SK-N-SH (cell line): ENCODE measurements at regions not wholly inside any gene's neighbourhood (a gene's known extent, or its start where the extent isn't known, plus 50 kb on each side); places are given as distances from the start of the nearest gene placed in this dataset.

Experiments used
- CTCF ChIA-PET: fragments of 300-600, 350-600 bp; formaldehyde crosslinking; extraction: SDS; loops from one replicate; lab custom pipeline; 2021; lab: Yijun Ruan, JAX
- POLR2A ChIA-PET: fragments of 350-600 bp; sonication (Branson Sonifier 250); formaldehyde crosslinking; extraction: SDS; loops from one replicate; lab custom pipeline; 2020; ENCODE audit warnings: antibody characterized with exemption, inconsistent platforms; lab: Yijun Ruan, JAX
- DNase-seq: peaks from one replicate; pipeline ENCODE4 v3.0.0; 2012
- H2AFZ ChIP-seq: fragments of 200-600 bp; sonication (generic); 2 replicates; pipeline ENCODE4 v1.8.1; 2016; ENCODE audit warnings: antibody characterized with exemption, mild to moderate bottlenecking, low read depth
- H3F3A ChIP-seq: fragments of 200-600 bp; sonication (generic); replicated peaks from 2 replicates; pipeline ENCODE3; 2016; ENCODE audit warnings: antibody characterized with exemption, mild to moderate bottlenecking; ENCODE audit not compliant: insufficient read depth
- H3K27ac ChIP-seq, 2 experiments: fragments of 200-500 bp in 1 of 2; fragments of 200-600 bp in 1 of 2; sonication (Bioruptor generic) in 1 of 2; sonication (generic), shearing (Covaris generic) in 1 of 2; 2 replicates each; pipeline versions ENCODE4 v1.5.1 to v1.6.1; 2014 to 2016; ENCODE audit warnings: low read depth in 2 of 2, inconsistent platforms in 1 of 2, low read length in 1 of 2, mild to moderate bottlenecking in 1 of 2, mixed read lengths in 1 of 2
- H3K27me3 ChIP-seq: fragments of 200-600 bp; sonication (generic), shearing (Covaris generic); 2 replicates; pipeline ENCODE4 v1.6.1; 2016; ENCODE audit warnings: mixed run types; ENCODE audit not compliant: insufficient read depth
- H3K36me3 ChIP-seq, 2 experiments: fragments of 200-500 bp in 1 of 2; fragments of 200-600 bp in 1 of 2; sonication (Bioruptor generic) in 1 of 2; sonication (generic) in 1 of 2; replicated peaks in 1 of 2; 2 replicates each; pipeline versions ENCODE3 to v1.5.1; 2014 to 2016; ENCODE audit warnings: low read length in 1 of 2, mild to moderate bottlenecking in 1 of 2; ENCODE audit not compliant: insufficient read depth in 2 of 2, control insufficient read depth in 1 of 2
- H3K4me1 ChIP-seq, 2 experiments: fragments of 200-500 bp in 1 of 2; fragments of 200-600 bp in 1 of 2; sonication (Bioruptor generic) in 1 of 2; sonication (generic), shearing (Covaris generic) in 1 of 2; 2 replicates each; pipeline versions ENCODE4 v1.5.1 to v1.6.1; 2014 to 2016; ENCODE audit warnings: low read depth in 1 of 2, low read length in 1 of 2, mixed run types in 1 of 2; ENCODE audit not compliant: insufficient read depth in 2 of 2, control insufficient read depth in 1 of 2
- H3K4me2 ChIP-seq: fragments of 200-600 bp; sonication (generic), shearing (Covaris generic); 2 replicates; pipeline ENCODE4 v1.6.1; 2017; ENCODE audit warnings: mixed run types
- H3K4me3 ChIP-seq, 2 experiments: fragments of 200-500 bp in 1 of 2; fragments of 200-600 bp in 1 of 2; sonication (Bioruptor generic) in 1 of 2; sonication (generic), shearing (Covaris generic) in 1 of 2; 2 replicates each; pipeline versions ENCODE4 v1.5.1 to v1.8.1; 2014 to 2016; ENCODE audit warnings: low read depth in 2 of 2, inconsistent platforms in 1 of 2, low read length in 1 of 2, mild to moderate bottlenecking in 1 of 2, mixed read lengths in 1 of 2, moderate library complexity in 1 of 2
- H3K79me2 ChIP-seq: fragments of 200-600 bp; sonication (generic); 2 replicates; pipeline ENCODE4 v1.8.1; 2017; ENCODE audit warnings: mild to moderate bottlenecking; ENCODE audit not compliant: insufficient read depth
- H3K9ac ChIP-seq: fragments of 200-600 bp; sonication (generic); 2 replicates; pipeline ENCODE4 v1.6.1; 2017; ENCODE audit warnings: mixed run types
- H3K9me2 ChIP-seq: fragments of 200-600 bp; sonication (generic); 2 replicates; pipeline ENCODE4 v1.6.1; 2017; ENCODE audit warnings: mixed run types
- H3K9me3 ChIP-seq: fragments of 200-600 bp; sonication (generic); 2 replicates; pipeline ENCODE4 v1.6.1; 2017; ENCODE audit warnings: mixed run types, mild to moderate bottlenecking, moderate library complexity
- H4K20me1 ChIP-seq: fragments of 200-600 bp; sonication (generic); 2 replicates; pipeline ENCODE4 v1.6.1; 2017; ENCODE audit warnings: mild to moderate bottlenecking, mixed run types; ENCODE audit not compliant: insufficient read depth
- ELF1 ChIP-seq: IDR thresholded peaks from 2 replicates; pipeline ENCODE4 v1.4.0; 2012
- EP300 ChIP-seq, 2 experiments: IDR thresholded peaks; 2 replicates each; pipeline versions ENCODE4 v1.4.0 to v1.6.1; 2012; ENCODE audit warnings: borderline replicate concordance in 1 of 2, low read depth in 1 of 2, low read length in 1 of 2
- EZH2phosphoT487 ChIP-seq: fragments of 200-600 bp; sonication (generic); IDR thresholded peaks from 2 replicates; pipeline ENCODE4 v1.6.1; 2017; ENCODE audit warnings: low read depth, mixed run types, mild to moderate bottlenecking, antibody characterized with exemption, moderate library complexity, borderline replicate concordance
- FOSL2 ChIP-seq: IDR thresholded peaks from 2 replicates; pipeline ENCODE4 v1.4.0; 2012; ENCODE audit warnings: low read depth, mild to moderate bottlenecking, moderate library complexity, borderline replicate concordance
- FOXJ3 ChIP-seq: sonication (generic); formaldehyde crosslinking; IDR thresholded peaks from 2 replicates; pipeline ENCODE4 v1.5.1; 2020; ENCODE audit warnings: mild to moderate bottlenecking, missing genetic modification reagents
- FOXM1 ChIP-seq: IDR thresholded peaks from 2 replicates; pipeline ENCODE4 v1.4.0; 2012; ENCODE audit warnings: low read depth, mild to moderate bottlenecking
- JUND ChIP-seq: IDR thresholded peaks from 2 replicates; pipeline ENCODE4 v1.4.0; 2012
- MEF2A ChIP-seq: IDR thresholded peaks from 2 replicates; pipeline ENCODE4 v1.4.0; 2012; ENCODE audit warnings: low read depth, borderline replicate concordance
- NFIC ChIP-seq: IDR thresholded peaks from 2 replicates; pipeline ENCODE4 v1.4.0; 2012; ENCODE audit warnings: borderline replicate concordance
- POLR2AphosphoS5 ChIP-seq: IDR thresholded peaks from 2 replicates; pipeline ENCODE4 v1.6.1; 2012; ENCODE audit warnings: low read depth, low read length
- RAD21 ChIP-seq: IDR thresholded peaks from 2 replicates; pipeline ENCODE4 v1.6.1; 2012; ENCODE audit warnings: mild to moderate bottlenecking, low read length
- RCOR1 ChIP-seq: fragments of 150-350 bp; IDR thresholded peaks from 2 replicates; pipeline ENCODE4 v1.6.1; 2017; ENCODE audit warnings: antibody characterized with exemption, low read length
- RXRA ChIP-seq: IDR thresholded peaks from 2 replicates; pipeline ENCODE4 v1.4.0; 2012; ENCODE audit warnings: low read depth, mild to moderate bottlenecking, borderline replicate concordance
- SMC3 ChIP-seq: IDR thresholded peaks from 2 replicates; pipeline ENCODE4 v1.6.1; 2012; ENCODE audit warnings: low read depth, low read length, improper control_type of control experiment
- TAF1 ChIP-seq: IDR thresholded peaks from 2 replicates; pipeline ENCODE4 v1.6.1; 2012; ENCODE audit warnings: low read depth, mild to moderate bottlenecking, low read length, moderate library complexity, borderline replicate concordance
- TCF12 ChIP-seq: IDR thresholded peaks from 2 replicates; pipeline ENCODE4 v1.4.0; 2012
- YY1 ChIP-seq: IDR thresholded peaks from 2 replicates; pipeline ENCODE4 v1.4.0; 2012; ENCODE audit warnings: low read depth, mild to moderate bottlenecking
- WGBS: methylation state at CpG from one replicate; pipeline ENCODE4 v1.1.6; 2017; ENCODE audit warnings: low lambda C conversion rate; 5-methylcytosine and 5-hydroxymethylcytosine counted together
- TF ChIP-seq, protein P1 (sequence below): IDR thresholded peaks from 2 replicates; pipeline ENCODE4; 2012
- TF ChIP-seq, protein P2 (sequence below): fragments of 150-350 bp; IDR thresholded peaks from 2 replicates; pipeline ENCODE4 v1.6.1; 2017; ENCODE audit warnings: antibody characterized with exemption, low read length, low read depth, borderline replicate concordance
- TF ChIP-seq, protein P3 (sequence below): IDR thresholded peaks from 2 replicates; pipeline ENCODE4 v1.4.0; 2012; ENCODE audit warnings: low read depth, borderline replicate concordance
- TF ChIP-seq, protein P4 (sequence below): IDR thresholded peaks from 2 replicates; pipeline ENCODE4 v1.4.0; 2012; ENCODE audit warnings: low read depth, borderline replicate concordance
- TF ChIP-seq, protein P5 (sequence below): fragments of 150-350 bp; IDR thresholded peaks from 2 replicates; pipeline ENCODE4 v1.6.1; 2016; ENCODE audit warnings: mild to moderate bottlenecking, low read depth, low read length

DNA sequence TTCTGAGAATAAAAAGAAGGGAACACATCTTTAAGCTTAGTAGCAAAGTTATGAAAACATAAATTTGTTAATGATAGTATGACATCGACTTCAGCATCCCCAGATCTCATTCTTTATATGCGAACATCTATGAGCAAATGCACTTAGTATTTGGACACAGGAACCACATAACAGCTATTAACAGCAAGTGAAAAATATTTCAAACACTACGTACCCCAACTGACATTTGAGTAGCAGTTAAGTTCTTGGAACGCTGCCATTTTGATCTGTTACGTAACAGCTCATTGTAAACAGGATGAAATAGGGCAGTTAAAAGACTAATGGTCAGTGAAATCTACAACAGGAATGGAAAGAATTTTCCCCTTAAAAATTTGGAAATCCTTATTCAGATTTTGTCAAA lies 428.9 kb downstream of the TNS3 start:
- CTCF ChIA-PET, result interaction anchor here (0.7 to 1.9 kb wide), 3 partner anchors 27 to 1235 kb away, joined by 4 to 9 read pairs (median 4); no protein-coding TSS in a partner anchor
- WGBS, result 29% methylated on average over 5 of the region's 5 CpGs

DNA sequence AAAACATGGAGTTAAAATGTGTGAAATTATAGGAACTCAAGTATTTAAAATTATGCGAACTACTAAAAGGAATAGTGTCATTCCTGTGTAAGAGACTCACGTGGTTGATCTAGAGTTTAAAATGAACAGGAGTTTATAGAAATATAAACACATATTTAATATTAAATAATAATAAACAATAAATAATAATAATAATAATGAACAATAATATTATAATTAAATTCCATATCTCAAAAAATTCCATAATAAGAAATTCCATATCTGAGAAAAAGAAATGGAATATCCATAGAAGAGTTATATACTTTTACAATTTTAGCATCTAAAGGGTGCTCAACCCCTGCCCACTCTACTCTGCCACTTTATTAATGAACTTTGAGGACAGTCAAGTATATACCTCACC lies 429.6 kb downstream of the TNS3 start:
- no peaks in the 10 kb centered on the region for H4K20me1 ChIP-seq
- CTCF ChIA-PET, result interaction anchor here (0.7 to 1.9 kb wide), 3 partner anchors 28 to 1235 kb away, joined by 4 to 9 read pairs (median 4); no protein-coding TSS in a partner anchor
- no peak overlapping the region for H3K27ac ChIP-seq

More for the DNA sequence above, 428.9 kb downstream of the TNS3 start:
- H3K36me3 ChIP-seq, result no peaks in the 10 kb centered on the region
- H3K4me2 ChIP-seq, result no peak overlapping the region
- H3K79me2 ChIP-seq, result no peaks in the 10 kb centered on the region
- H3F3A ChIP-seq, result no peaks in the 10 kb centered on the region
- H3K4me3 ChIP-seq, result no peak overlapping the region
- H3K9me2 ChIP-seq, result no peaks in the 10 kb centered on the region
- POLR2A ChIA-PET, result no interaction called here
- TF ChIP-seq NFIC (peak; percentile 86), MEF2A (no peak), EZH2phosphoT487 (no peak), TAF1 (no peak), FOSL2 (no peak), TCF12 (peak; percentile 29; the same call in 1 of the 2 replicates), ELF1 (no peak)
- TF ChIP-seq, protein P1, sequence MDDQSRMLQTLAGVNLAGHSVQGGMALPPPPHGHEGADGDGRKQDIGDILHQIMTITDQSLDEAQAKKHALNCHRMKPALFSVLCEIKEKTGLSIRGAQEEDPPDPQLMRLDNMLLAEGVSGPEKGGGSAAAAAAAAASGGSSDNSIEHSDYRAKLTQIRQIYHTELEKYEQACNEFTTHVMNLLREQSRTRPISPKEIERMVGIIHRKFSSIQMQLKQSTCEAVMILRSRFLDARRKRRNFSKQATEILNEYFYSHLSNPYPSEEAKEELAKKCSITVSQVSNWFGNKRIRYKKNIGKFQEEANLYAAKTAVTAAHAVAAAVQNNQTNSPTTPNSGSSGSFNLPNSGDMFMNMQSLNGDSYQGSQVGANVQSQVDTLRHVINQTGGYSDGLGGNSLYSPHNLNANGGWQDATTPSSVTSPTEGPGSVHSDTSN, result no peak
- H3K27me3 ChIP-seq, result no peaks in the 10 kb centered on the region
- H2AFZ ChIP-seq, result peak overlapping the region; percentile 3; the same call in 1 of the 2 replicates
- no peaks in the 10 kb centered on the region for H4K20me1 ChIP-seq
- peaks cover 0 to 3% of the 10 kb centered on the region in 2 experiments; a peak in 2 of 4 replicates for H3K4me1 ChIP-seq
- no peak overlapping the region for H3K27ac ChIP-seq
- no peak for DNase-seq
- no peak overlapping the region for H3K9ac ChIP-seq
- H3K9me3 ChIP-seq, result no peaks in the 10 kb centered on the region

More for the DNA sequence above, 429.6 kb downstream of the TNS3 start:
- Histone ChIP-seq H3K9me3 (no peaks in the 10 kb centered on the region), H3K27me3 (no peaks in the 10 kb centered on the region), H3F3A (no peaks in the 10 kb centered on the region), H3K36me3 (no peaks in the 10 kb centered on the region), H3K9me2 (no peaks in the 10 kb centered on the region), H3K9ac (no peak overlapping the region), H2AFZ (no peak overlapping the region), H3K4me1 (peaks cover 0 to 3% of the 10 kb centered on the region in 2 experiments; a peak in 2 of 4 replicates), H3K4me3 (no peak overlapping the region), H3K79me2 (no peaks in the 10 kb centered on the region), H3K4me2 (no peak overlapping the region)
- no peak for TF ChIP-seq NFIC
- TF ChIP-seq RAD21, result no peak
- TF ChIP-seq, protein P2, sequence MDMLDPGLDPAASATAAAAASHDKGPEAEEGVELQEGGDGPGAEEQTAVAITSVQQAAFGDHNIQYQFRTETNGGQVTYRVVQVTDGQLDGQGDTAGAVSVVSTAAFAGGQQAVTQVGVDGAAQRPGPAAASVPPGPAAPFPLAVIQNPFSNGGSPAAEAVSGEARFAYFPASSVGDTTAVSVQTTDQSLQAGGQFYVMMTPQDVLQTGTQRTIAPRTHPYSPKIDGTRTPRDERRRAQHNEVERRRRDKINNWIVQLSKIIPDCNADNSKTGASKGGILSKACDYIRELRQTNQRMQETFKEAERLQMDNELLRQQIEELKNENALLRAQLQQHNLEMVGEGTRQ, result no peak
- TF ChIP-seq, protein P3, sequence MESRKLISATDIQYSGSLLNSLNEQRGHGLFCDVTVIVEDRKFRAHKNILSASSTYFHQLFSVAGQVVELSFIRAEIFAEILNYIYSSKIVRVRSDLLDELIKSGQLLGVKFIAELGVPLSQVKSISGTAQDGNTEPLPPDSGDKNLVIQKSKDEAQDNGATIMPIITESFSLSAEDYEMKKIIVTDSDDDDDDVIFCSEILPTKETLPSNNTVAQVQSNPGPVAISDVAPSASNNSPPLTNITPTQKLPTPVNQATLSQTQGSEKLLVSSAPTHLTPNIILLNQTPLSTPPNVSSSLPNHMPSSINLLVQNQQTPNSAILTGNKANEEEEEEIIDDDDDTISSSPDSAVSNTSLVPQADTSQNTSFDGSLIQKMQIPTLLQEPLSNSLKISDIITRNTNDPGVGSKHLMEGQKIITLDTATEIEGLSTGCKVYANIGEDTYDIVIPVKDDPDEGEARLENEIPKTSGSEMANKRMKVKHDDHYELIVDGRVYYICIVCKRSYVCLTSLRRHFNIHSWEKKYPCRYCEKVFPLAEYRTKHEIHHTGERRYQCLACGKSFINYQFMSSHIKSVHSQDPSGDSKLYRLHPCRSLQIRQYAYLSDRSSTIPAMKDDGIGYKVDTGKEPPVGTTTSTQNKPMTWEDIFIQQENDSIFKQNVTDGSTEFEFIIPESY, result no peak
- no peak for TF ChIP-seq POLR2AphosphoS5
- TF ChIP-seq JUND, result no peak
- TF ChIP-seq FOSL2, result no peak
- TF ChIP-seq EZH2phosphoT487, result no peak
- TF ChIP-seq RCOR1, result no peak
- TF ChIP-seq YY1, result no peak
- no peak for TF ChIP-seq MEF2A
- TF ChIP-seq EP300 (IDR thresholded peaks at IDR 0.05; ENCODE audit: borderline replicate concordance in 1 of 2, low read depth in 1 of 2, low read length in 1 of 2), result no peak
- TF ChIP-seq RXRA, result no peak
- TF ChIP-seq FOXJ3, result no peak
- TF ChIP-seq, protein P4, sequence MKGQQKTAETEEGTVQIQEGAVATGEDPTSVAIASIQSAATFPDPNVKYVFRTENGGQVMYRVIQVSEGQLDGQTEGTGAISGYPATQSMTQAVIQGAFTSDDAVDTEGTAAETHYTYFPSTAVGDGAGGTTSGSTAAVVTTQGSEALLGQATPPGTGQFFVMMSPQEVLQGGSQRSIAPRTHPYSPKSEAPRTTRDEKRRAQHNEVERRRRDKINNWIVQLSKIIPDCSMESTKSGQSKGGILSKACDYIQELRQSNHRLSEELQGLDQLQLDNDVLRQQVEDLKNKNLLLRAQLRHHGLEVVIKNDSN, result no peak
- no peak for TF ChIP-seq FOXM1
- TF ChIP-seq, protein P5, sequence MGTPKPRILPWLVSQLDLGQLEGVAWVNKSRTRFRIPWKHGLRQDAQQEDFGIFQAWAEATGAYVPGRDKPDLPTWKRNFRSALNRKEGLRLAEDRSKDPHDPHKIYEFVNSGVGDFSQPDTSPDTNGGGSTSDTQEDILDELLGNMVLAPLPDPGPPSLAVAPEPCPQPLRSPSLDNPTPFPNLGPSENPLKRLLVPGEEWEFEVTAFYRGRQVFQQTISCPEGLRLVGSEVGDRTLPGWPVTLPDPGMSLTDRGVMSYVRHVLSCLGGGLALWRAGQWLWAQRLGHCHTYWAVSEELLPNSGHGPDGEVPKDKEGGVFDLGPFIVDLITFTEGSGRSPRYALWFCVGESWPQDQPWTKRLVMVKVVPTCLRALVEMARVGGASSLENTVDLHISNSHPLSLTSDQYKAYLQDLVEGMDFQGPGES, result no peak
- no peak for TF ChIP-seq SMC3
- TF ChIP-seq TCF12, result no peak
- TF ChIP-seq TAF1, result no peak
- POLR2A ChIA-PET, result no interaction called here
- DNase-seq, result no peak
- 85% methylated on average over 2 of the region's 2 CpGs for WGBS
